HepG2 (cell line): ENCODE measurements at regions not wholly inside any gene's neighbourhood (a gene's known extent, or its start where the extent isn't known, plus 50 kb on each side); places are given as distances from the start of the nearest gene placed in this dataset.

Experiments
- ATAC-seq: fragments of 200-7000 bp; cut with Tn5 transposase; 3 replicates; pipeline ENCODE4 v1.9.1; 2020; ENCODE audit warnings: mild to moderate bottlenecking, moderate library complexity
- BruUV-seq: library from RNA; stranded (reverse); fragments of 400-500 nt; replicated peaks from 2 replicates; lab custom pipeline; 2021; lab: Mats Ljungman, UMichigan
- CTCF ChIA-PET: fragments of 300-600 bp; formaldehyde crosslinking; extraction: SDS; loops from one replicate; lab custom pipeline; 2021; ENCODE audit warnings: low total read pairs, inconsistent platforms, low intra/inter-chr PET ratio; lab: Yijun Ruan, JAX
- POLR2A ChIA-PET: fragments of 350-600 bp; sonication (Branson Sonifier 250); formaldehyde crosslinking; loops from one replicate; lab custom pipeline; 2020; ENCODE audit warnings: antibody characterized with exemption, inconsistent platforms; lab: Yijun Ruan, JAX
- DNase-seq: peaks from one replicate; pipeline ENCODE4 v3.0.0-alpha.2; 2015; ENCODE audit warnings: low spot score
- FAIRE-seq: peaks from 3 replicates; lab custom pipeline; 2011; peaks lifted over from hg19 to GRCh38; lab: Jason Lieb, UNC
- H2AFZ ChIP-seq: one replicate; pipeline ENCODE4 v1.6.1; 2011; ENCODE audit warnings: low read length, inconsistent platforms
- H3K27ac ChIP-seq: fragments of 300-600 bp; 3 replicates; pipeline ENCODE4 v1.8.0; 2011; ENCODE audit warnings: mixed run types, mild to moderate bottlenecking, mixed read lengths, low read length, inconsistent platforms; ENCODE audit not compliant: insufficient read depth; ENCODE audit errors: extremely low read length
- H3K27me3 ChIP-seq, 2 experiments: fragments of 200-600 bp in 1 of 2; 2 replicates in 1 of 2; 3 replicates in 1 of 2; pipeline versions ENCODE4 v1.6.0 to v1.8.0; 2011; ENCODE audit warnings: low read length in 2 of 2, mild to moderate bottlenecking in 2 of 2, moderate library complexity in 2 of 2, inconsistent platforms in 1 of 2; ENCODE audit not compliant: insufficient read depth in 2 of 2, control insufficient read depth in 1 of 2
- H3K36me3 ChIP-seq, 2 experiments: fragments of 200-600 bp in 1 of 2; replicated peaks in 1 of 2; 2 replicates in 1 of 2; 3 replicates in 1 of 2; pipeline versions ENCODE4 v1.5.1 to v1.8.0; 2011; ENCODE audit warnings: low read length in 2 of 2, inconsistent platforms in 1 of 2; ENCODE audit not compliant: insufficient read depth in 2 of 2, control insufficient read depth in 1 of 2
- H3K4me1 ChIP-seq: 2 replicates; pipeline ENCODE4 v1.5.1; 2012; ENCODE audit warnings: low read length, inconsistent platforms; ENCODE audit not compliant: insufficient read depth
- H3K4me2 ChIP-seq: 2 replicates; pipeline ENCODE4 v1.6.0; 2011; ENCODE audit warnings: low read depth, low read length, inconsistent platforms
- H3K4me3 ChIP-seq, 3 experiments: fragments of 200-600 bp in 1 of 3; sonication (generic), shearing (Covaris generic) in 1 of 3; replicated peaks in 1 of 3; 2 replicates each; pipeline ENCODE4 v1.5.1; 2011 to 2016; ENCODE audit warnings: low read length in 3 of 3, inconsistent platforms in 2 of 3, low read depth in 2 of 3, mild to moderate bottlenecking in 2 of 3, control low read depth in 1 of 3, mixed read lengths in 1 of 3; ENCODE audit not compliant: insufficient read depth in 1 of 3
- H3K79me2 ChIP-seq: one replicate; pipeline ENCODE4 v1.6.1; 2011; ENCODE audit warnings: low read length, inconsistent platforms; ENCODE audit not compliant: insufficient read depth
- H3K9ac ChIP-seq: 2 replicates; pipeline ENCODE4 v1.6.0; 2011; ENCODE audit warnings: mild to moderate bottlenecking, low read depth, low read length, inconsistent platforms; ENCODE audit not compliant: insufficient read depth
- H3K9me3 ChIP-seq: 2 replicates; pipeline ENCODE4 v1.5.1; 2012; ENCODE audit warnings: mild to moderate bottlenecking, low read length
- H4K20me1 ChIP-seq: 2 replicates; pipeline ENCODE4 v1.6.0; 2011; ENCODE audit warnings: inconsistent platforms, mild to moderate bottlenecking, low read length, moderate library complexity; ENCODE audit not compliant: insufficient read depth
- DNMT3B ChIP-seq: conservative IDR thresholded peaks from 2 replicates; pipeline ENCODE4 v1.6.1; 2016; ENCODE audit warnings: missing biosample characterization, control low read depth
- ELF3 ChIP-seq: IDR thresholded peaks from 2 replicates; pipeline ENCODE4 v1.6.1; 2016; ENCODE audit warnings: missing genetic modification reagents, missing compliant biosample characterization
- FIP1L1 ChIP-seq: fragments of 200-400 bp; formaldehyde crosslinking; IDR thresholded peaks from 2 replicates; pipeline ENCODE4 v1.6.1; 2018; ENCODE audit warnings: low read depth, mild to moderate bottlenecking, low read length, moderate library complexity, borderline replicate concordance; ENCODE audit not compliant: insufficient read depth
- MEIS2 ChIP-seq: sonication (generic); formaldehyde crosslinking; IDR thresholded peaks from 2 replicates; pipeline ENCODE4 v1.9.0; 2021; ENCODE audit warnings: mild to moderate bottlenecking, missing genetic modification reagents
- SMC3 ChIP-seq: IDR thresholded peaks from 2 replicates; pipeline ENCODE4 v1.6.1; 2011; ENCODE audit warnings: low read length, improper control_type of control experiment
- STAG1 ChIP-seq: sonication (generic); formaldehyde crosslinking; IDR thresholded peaks from 2 replicates; pipeline ENCODE4 v1.4.0; 2020; ENCODE audit warnings: missing genetic modification reagents
- ZBTB3 ChIP-seq: sonication (generic); formaldehyde crosslinking; IDR thresholded peaks from 2 replicates; pipeline ENCODE4 v1.4.0; 2020; ENCODE audit warnings: low read depth, mild to moderate bottlenecking, moderate library complexity, missing genetic modification reagents, borderline replicate concordance
- ZFP37 ChIP-seq: sonication (generic); formaldehyde crosslinking; IDR thresholded peaks from 2 replicates; pipeline ENCODE4 v1.4.0; 2020; ENCODE audit warnings: missing genetic modification reagents, borderline replicate concordance
- ZFYVE20 ChIP-seq: sonication (generic); formaldehyde crosslinking; IDR thresholded peaks from 2 replicates; pipeline ENCODE4 v1.8.0; 2023; ENCODE audit warnings: low read depth, mild to moderate bottlenecking, moderate library complexity, missing genetic modification reagents, borderline replicate concordance
- WGBS: methylation state at CpG from one replicate; pipeline ENCODE4 v1.1.6; 2017; ENCODE audit warnings: low lambda C conversion rate; 5-methylcytosine and 5-hydroxymethylcytosine counted together
- in situ Hi-C: cut with HindIII; loops from 2 replicates; pipeline ENCODE4 v1.10.0; 2017; ENCODE audit warnings: low pct_unique_long_range_greater_than_20kb; ENCODE audit not compliant: extremely low pct_ligation_motif_present
- intact Hi-C: fragments of 100-400 bp; cut with micrococcal nuclease; formaldehyde crosslinking; loops from one replicate; pipeline ENCODE4 v1.10.0; 2022; ENCODE audit not compliant: unreplicated experiment
- TF ChIP-seq, protein P1 (sequence below): sonication (generic); formaldehyde crosslinking; IDR thresholded peaks from 2 replicates; pipeline ENCODE4 v1.5.0; 2020; ENCODE audit warnings: mild to moderate bottlenecking, missing genetic modification reagents, moderate library complexity
- TF ChIP-seq, protein P2 (sequence below): sonication (generic); formaldehyde crosslinking; IDR thresholded peaks from 2 replicates; pipeline ENCODE4 v1.8.1; 2023; ENCODE audit warnings: mild to moderate bottlenecking, moderate library complexity, missing genetic modification reagents

DNA sequence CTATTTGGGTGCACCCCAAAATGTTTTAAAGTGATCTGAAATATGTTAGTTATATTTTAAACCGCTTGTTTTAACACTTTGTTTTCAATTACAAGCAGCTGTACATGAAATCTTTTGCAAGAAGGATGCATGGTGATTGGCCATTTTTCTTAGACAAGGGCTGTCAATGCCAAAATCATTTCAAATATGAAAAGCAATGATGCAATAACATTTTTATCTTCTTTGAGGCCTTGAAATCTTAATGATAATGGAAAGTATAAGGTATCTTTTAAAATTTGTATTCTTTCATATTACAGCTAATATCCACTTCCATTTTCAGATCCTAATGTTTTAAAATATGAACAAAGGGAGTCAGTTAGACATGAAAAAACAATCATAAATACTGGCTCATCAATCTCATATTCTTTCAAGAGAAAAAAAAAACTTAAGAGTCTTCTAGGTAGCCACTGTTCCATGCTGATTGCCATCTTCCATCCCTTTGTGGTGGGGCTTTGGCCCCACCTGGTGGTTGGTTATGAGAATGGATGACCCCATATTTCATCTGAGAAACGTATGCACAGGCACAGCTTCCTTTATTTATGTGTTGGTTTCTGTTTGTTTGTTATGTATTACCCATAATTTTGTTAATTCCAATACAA lies 330.3 kb upstream of the MIR17HG start:
- Histone ChIP-seq H3K4me3 (no peak overlapping the region), H3K9ac (no peak overlapping the region), H4K20me1 (no peaks in the 10 kb centered on the region), H3K36me3 (no peaks in the 10 kb centered on the region), H3K79me2 (no peaks in the 10 kb centered on the region), H3K9me3 (no peaks in the 10 kb centered on the region), H3K27me3 (no peaks in the 10 kb centered on the region), H3K27ac (no peak overlapping the region), H2AFZ (no peak overlapping the region), H3K4me2 (peak overlapping the region; percentile 3; the same call in 1 of the 2 replicates), H3K4me1 (no peaks in the 10 kb centered on the region)
- in situ Hi-C loops, result no loop called here
- 6% methylated on average over 2 of the region's 2 CpGs for WGBS
- BruUV-seq, result no TSS peak
- CTCF ChIA-PET, result no interaction called here
- no peak for FAIRE-seq
- no peak for DNase-seq
- peak; percentile 80 for ATAC-seq
- POLR2A ChIA-PET, result no interaction called here
- TF ChIP-seq, protein P1, sequence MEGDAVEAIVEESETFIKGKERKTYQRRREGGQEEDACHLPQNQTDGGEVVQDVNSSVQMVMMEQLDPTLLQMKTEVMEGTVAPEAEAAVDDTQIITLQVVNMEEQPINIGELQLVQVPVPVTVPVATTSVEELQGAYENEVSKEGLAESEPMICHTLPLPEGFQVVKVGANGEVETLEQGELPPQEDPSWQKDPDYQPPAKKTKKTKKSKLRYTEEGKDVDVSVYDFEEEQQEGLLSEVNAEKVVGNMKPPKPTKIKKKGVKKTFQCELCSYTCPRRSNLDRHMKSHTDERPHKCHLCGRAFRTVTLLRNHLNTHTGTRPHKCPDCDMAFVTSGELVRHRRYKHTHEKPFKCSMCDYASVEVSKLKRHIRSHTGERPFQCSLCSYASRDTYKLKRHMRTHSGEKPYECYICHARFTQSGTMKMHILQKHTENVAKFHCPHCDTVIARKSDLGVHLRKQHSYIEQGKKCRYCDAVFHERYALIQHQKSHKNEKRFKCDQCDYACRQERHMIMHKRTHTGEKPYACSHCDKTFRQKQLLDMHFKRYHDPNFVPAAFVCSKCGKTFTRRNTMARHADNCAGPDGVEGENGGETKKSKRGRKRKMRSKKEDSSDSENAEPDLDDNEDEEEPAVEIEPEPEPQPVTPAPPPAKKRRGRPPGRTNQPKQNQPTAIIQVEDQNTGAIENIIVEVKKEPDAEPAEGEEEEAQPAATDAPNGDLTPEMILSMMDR (CRISPR knock-in tag), result peak; percentile 59
- TF ChIP-seq STAG1 (peak; percentile 66), SMC3 (peak; percentile 14; the same call in 1 of the 2 replicates), ZFYVE20 (no peak)
- intact Hi-C loops, result no loop called here

DNA sequence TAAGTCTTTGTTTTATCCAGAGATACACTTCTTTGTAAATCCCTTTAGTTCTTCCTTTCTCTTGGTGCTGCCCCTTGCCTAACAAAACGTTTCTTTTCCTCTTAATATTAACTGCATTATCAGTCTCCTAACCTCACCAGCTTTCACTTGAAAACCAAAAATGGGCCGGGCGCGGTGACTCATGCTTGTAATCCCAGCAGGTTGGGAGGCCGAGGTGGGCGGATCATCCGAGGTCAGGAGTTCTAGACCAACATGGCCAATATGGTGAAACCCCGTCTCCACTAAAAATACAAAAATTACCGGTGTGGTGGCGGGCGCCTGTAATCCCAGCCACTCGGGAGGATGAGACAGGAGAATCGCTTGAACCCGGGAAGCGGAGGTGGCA lies 329.8 kb upstream of the MIR17HG start:
- Histone ChIP-seq H3K79me2 (no peaks in the 10 kb centered on the region), H3K4me2 (peak overlapping the region; percentile 3; the same call in 1 of the 2 replicates), H3K9me3 (no peaks in the 10 kb centered on the region), H3K27ac (no peak overlapping the region), H3K27me3 (no peaks in the 10 kb centered on the region), H2AFZ (no peak overlapping the region), H3K36me3 (no peaks in the 10 kb centered on the region), H4K20me1 (no peaks in the 10 kb centered on the region), H3K4me1 (no peaks in the 10 kb centered on the region), H3K4me3 (no peak overlapping the region), H3K9ac (no peak overlapping the region)
- ChIA-PET CTCF (no interaction called here), POLR2A (no interaction called here)
- DNase-seq, result no peak
- FAIRE-seq, result no peak
- no peak for TF ChIP-seq ZFP37 (CRISPR knock-in tag)
- no peak for TF ChIP-seq FIP1L1
- TF ChIP-seq DNMT3B (CRISPR knock-in tag), result no peak
- no peak for TF ChIP-seq ZBTB3
- TF ChIP-seq, protein P2, sequence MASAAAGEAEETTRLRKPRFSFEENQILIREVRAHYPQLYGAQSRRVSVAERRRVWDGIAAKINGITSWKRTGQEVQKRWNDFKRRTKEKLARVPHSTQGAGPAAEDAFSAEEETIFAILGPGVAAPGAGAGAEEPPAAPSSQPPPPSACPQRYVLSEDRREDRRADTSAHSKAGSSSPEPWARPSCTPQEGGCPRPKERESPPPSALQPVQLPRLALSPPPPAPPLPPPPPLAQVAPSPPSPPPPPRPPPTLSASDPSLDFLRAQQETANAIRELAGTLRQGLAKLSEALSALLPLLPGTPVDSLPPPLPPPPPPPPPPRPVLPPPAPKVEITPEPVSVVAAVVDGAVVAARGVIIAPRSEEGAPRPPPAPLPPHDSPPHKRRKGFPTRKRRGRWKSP (CRISPR knock-in tag), result no peak
- no peak for TF ChIP-seq MEIS2
- TF ChIP-seq ELF3, result no peak
- 14% methylated on average over 15 of the region's 15 CpGs for WGBS
- in situ Hi-C loops, result no loop called here
- intact Hi-C loops, result no loop called here
- ATAC-seq, result no peak
- BruUV-seq, result no TSS peak
